AML-193 (cell line): ENCODE measurements at regions not wholly inside any gene's neighbourhood (a gene's known extent, or its start where the extent isn't known, plus 50 kb on each side); places are given as distances from the start of the nearest gene placed in this dataset.
"Not testable (repeated sequence)": the region's sequence is repeated elsewhere in the genome, so short reads cannot be mapped to it uniquely, and the experiment has no call there.

Source experiments
- DNase-seq, 2 experiments: peaks; one replicate each; lab custom pipeline; 2025; lab: John Stamatoyannopoulos, UW

DNA sequence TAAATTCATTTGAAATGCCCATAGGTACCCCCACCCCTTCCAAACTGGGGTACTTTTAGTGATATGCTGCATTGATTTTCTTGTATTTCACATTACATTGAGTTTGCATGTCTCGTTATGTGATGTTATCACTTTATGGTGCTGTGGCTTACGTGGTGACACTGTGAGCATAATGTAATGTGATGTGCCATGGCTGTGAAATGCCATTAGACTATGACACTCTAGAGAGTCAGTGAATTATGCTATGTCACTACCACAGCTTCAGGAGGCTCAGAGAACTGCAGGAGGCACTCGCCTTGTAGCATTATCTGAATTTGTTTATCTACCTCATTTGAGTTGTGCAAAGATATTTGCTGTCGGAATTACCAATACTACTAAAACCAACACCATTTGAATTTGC lies 590.1 kb upstream of the SLC10A2 start:
- DNase-seq = no peak

DNA sequence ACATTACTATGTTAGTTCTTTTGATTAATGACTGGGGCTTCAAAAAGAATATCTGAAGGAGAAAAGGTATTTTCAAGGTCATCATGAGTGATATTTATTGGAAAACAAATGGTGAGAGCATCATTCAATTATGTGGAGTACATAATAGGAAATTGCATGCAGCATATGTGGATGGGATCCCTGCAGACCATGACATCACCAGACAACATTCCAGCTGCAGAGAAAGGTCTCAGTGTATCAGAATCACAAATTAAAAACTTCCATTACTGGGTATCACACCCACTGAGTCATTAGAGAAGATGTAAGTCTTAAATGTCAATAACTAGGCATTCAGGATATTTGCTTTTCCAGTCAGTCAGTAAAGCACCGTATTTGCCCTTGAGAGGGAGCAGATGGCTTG lies 574.4 kb upstream of the SLC10A2 start:
- DNase-seq = no peak

DNA sequence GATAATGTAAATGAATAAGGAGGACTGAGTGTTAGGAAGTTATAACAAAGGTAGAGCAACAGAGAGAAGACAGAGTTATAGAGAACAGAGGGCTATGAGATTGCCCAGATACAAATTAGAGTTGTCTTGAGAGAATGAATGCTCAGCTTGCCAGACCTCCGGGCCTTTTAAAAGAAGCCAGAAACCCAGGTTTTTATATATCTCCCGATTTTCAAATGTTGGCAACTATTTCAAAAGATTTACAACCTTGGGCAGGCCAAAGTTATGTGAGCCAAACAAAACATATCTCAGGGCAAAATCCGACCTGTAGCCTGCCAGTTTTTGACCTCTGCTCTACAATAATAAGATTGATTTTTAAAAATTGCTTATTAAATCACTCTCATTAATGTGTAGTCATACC lies 573.1 kb upstream of the SLC10A2 start:
- DNase-seq = no peak

DNA sequence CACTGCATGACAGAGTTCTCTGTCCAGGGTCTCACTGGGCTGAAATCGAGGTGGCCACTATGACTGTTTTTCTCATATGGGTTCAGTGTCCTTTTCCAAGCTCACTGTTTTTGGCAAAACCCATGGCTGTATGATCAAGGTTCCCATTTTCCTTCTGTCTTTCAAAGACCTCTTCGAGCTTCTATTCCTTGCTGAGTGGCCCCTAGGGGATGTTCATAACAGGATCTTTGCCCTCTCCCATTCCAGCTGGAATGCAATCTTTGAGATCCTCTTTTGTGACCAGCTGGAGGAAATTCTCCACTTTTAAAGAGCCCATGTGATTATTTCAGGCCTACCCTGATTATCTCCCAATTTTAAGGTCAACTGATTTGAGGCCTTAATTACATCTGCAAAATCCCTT lies 572.5 kb upstream of the SLC10A2 start:
- no peak for DNase-seq

DNA sequence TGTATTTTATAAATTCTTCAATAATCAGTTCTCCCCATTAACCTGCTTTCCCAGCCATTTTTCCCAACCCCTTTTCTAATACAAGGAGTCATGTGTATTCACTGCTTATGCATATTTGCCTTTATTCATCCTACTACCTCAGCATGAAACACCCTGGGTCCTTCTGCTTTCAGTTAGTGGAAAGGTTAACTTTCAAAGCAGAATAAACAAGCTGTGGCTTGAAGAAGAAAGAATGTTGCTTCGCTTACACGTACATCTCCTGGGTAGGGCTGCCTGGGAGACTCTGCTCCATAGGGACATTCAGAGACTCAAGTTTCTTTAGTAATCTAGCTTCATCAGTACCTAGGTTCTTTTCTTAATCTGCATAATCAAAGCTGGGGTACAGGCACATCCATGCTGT lies 567.8 kb upstream of the SLC10A2 start:
- DNase-seq = no peak

DNA sequence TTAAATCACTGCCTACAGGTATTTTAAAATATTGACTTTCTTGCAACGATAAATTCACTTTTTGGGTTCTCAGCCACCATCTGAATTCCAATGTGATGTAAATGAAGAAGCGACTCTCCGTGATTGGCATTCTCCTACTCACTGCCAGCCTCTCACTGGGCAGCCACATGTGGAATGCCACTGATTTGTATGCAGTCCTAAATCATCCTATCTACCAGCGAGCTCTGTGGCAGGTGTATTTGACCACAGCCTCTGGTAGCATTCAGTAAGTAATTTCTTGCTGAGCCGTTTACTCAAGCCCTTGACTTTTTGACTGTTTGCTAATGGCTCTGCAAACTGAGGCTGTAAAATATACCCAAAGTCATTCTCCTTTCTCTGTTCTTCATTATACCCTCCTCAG lies 559.0 kb upstream of the SLC10A2 start:
- DNase-seq = no peak

DNA sequence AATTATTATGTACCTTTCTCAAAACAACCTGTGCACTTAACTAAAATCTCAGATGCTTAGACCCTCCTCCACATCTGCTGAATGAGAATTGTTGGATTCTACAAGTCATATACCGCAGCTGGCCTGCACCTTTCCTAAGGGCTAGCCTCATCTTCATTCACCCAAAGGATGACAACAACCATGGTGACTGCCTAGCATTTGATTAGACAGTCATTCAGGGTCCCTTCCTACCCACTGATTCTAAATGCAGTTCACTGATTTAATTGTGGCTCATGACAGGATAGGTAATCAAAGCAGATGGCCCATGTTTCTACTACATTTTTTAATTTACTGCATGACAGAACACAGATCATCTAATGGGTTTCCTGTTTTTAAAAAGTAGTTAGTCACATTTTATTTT lies 551.9 kb upstream of the SLC10A2 start:
- DNase-seq = no peak

DNA sequence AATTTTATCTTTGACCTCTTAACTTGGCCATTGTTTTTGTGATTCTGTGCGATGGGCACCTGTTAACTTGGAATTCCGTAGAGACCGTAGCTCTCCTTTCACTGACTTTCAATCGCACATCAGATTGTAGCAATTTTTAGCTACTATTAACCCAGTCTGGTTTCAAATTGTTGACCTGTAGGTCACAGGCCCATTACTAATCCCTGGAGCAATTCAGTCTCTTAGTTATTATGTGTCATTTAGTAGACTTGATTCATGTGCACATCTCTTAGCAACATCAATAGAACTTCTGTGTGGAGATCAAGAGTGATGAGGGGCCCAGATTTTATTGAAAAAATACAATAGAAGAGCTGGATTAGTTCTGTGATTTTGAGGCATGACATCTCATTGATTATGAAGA lies 549.6 kb upstream of the SLC10A2 start:
- no peak for DNase-seq

DNA sequence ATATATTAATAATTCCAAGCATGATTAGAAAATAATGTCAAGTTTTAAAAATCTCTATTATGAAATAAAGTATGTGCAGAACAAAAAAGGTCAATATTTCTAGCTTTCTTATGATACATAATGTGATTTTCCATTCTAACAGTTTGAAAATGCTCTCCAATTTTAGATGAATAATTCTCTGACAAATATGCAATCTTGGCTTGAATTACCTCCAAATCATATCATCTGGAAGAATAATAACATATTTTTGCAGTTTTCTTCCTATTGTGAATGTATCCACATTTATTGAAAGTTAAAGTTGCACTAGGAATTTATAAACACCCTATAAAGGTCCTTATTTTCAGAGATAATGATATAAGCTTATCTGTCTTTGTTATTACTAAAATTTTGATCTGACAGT lies 548.5 kb upstream of the SLC10A2 start:
- no peak for DNase-seq

DNA sequence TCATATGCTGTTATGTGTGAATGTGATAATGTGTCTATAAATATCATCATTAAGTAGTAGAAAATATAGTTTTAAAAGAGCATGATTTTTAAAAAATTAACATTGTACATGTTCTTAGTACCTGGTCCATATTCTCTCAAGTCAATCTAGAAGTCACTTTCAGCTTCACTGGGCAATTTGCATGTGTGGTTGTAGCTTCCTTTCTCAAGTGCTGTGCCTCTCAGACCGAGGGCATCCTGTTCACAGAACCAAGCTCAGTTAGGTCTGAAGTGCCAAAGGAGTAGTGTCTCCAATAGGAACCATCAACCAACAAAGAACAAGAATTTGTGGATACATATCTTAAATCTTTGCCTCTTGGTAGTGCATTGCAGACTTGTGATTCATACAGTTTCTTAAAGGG lies 541.8 kb upstream of the SLC10A2 start:
- DNase-seq = no peak

DNA sequence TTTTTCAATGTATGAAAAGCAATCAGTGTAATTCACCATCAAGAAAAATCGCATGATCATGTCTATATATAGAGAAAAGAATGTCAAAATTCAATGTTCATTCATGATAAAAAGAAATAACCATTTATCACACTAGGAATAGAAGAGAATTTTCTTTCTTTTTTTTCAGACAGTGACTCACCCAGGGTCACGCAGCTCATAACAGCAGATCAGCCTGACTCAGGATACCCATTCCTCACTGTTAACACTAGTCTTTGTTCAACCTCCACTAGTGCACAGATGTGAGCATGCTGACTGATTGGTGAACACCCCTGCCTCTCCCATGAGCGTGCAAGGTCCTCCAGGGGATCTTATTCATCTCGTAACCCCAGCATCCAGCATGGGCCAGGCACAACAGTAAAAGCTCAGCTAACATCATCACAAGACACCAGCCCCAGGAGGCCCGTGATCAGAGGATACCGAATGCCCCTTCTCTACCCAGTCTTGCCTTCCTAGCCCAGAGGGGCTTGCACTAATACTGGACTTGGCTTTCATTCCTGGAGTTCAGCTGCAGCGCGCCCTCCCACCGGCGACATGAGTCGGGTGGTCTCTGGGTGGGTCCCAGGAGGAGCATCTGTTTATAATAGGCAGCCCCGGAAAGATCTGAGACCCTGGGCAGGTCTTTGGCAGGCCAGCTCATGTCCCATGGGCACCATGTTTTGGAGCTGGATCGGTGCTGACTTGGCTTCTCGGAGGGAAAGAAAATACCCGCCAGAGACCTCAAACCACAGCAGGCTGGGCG lies 539.5 kb upstream of the SLC10A2 start:
- DNase-seq = no peak

DNA sequence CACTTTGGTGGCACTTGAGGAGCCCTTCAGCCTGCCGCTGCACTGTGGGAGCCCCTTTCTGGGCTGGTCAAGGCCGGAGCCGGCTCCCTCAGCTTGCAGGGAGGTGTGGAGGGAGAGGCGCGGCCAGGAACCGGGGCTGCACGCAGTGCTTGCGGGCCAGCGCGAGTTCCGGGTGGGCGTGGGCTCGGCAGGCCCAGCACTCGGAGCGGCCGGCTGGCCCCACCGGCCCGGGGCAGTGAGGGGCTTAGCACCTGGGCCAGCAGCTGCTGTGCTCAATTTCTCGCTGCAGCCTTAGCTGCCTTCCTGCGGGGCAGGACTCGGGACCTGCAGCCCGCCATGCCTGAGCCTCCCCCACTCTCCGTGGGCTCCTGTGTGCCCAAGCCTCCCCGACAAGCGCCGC lies 533.7 kb upstream of the SLC10A2 start:
- not testable (repeated sequence) for DNase-seq

DNA sequence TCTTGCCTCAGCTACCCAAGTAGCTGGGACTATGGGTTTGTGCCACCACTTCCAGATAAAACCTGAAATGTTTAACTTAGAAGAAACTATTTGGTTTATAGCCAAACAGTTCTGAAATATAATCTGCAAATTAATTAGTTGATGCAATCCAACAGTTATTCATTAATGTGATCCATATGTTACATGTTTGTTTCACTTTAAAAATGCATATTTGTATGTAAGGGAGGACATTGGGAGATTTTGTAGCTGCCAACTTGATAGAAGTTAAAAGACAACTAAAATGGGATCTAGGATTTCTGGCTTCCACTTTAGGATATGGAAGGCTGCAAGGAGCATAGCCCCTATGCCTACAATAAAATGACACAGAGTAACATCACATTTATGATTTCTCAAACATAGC lies 532.5 kb upstream of the SLC10A2 start:
- no peak for DNase-seq

DNA sequence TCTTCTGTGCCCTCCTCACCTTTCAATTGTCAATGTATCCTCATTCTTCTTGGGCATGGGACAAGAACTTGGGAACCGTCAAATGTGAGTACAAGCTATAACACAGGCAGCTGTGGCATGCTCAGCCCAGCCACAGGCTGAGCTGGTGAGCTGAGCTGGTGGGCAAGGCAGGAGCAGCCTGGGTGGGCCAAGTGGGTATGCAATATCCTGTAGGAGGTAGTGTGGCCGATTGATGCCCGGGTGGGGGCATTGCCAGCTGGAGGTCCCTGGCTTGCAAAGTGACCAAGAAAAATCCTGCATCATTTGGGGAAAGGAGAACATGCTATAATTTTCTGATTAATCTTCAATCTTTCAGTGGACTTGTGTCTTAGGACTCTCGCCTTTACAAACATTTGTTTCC lies 507.2 kb upstream of the SLC10A2 start:
- DNase-seq = no peak

DNA sequence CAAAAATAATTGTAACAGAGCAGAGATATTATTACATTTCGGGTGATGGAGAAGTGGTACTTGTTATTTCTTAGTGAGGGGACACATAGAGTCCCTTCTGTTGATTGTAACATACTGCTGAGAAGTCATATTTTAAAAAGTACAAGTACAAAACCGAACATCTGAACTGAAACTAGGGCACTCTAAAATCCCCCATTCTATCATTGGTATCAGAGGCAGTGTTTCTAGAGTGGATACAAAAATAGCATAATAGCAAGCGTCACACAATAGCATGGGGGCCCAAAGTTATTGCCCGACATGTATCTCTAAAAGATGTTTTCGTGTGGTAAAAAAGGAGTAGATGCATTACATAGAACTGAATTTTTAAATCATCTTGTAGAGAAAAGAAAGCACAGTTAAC lies 502.1 kb upstream of the SLC10A2 start:
- no peak for DNase-seq

DNA sequence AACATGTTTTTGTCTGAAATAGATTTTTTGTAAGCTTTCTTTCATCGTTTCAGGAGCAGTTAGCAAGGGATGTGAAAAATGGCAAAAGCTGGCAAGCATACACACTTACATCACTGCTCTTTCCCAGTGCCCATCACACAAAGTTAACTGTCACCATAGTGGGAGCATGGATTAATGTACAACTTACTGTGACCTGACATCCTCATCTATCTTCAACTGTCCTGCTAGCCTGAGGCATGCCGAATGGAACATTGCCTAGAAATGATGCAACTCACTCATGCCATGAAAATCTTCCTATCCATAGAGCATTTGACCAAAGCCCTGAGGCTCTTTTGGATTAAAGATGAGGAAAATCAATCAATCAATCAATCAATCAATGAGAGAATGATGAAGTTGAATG lies 491.7 kb upstream of the SLC10A2 start:
- DNase-seq = no peak

DNA sequence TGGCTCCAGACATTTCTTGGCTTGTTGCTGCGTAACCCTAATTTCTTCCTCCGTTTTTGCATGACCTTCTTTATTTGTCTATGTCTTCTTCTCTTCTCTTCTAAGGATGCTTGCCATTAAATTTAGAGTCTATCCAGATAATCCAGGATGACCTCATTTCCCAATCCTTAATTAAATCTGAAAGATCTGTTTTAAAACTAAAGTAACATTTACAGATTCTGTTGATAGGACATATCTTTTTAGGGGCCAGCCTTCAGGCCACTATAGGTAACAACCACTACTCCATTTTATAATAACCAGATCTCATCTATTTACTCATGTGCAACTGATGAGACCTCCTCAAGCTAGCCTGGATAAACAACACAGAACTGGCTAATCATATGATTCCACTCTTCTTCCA lies 490.5 kb upstream of the SLC10A2 start:
- DNase-seq = no peak

DNA sequence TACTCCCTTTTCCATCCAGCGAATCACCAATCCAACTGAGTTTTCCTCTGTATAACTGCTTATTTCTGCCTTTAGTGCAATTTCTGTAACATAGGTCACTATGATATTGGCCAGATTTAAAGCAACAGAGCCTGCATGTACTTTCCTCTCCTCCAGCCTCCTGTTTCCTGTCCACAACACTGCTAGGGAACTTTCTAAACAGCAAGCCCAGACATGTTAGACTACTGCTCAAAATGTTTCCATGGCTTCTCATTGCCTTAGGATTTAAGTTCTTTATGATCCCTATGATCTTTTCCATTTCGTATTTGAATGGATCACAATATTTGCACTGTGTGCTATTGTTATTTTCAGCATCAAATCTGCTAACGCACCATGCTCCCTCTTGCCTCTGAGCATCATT lies 481.7 kb upstream of the SLC10A2 start:
- DNase-seq = no peak

DNA sequence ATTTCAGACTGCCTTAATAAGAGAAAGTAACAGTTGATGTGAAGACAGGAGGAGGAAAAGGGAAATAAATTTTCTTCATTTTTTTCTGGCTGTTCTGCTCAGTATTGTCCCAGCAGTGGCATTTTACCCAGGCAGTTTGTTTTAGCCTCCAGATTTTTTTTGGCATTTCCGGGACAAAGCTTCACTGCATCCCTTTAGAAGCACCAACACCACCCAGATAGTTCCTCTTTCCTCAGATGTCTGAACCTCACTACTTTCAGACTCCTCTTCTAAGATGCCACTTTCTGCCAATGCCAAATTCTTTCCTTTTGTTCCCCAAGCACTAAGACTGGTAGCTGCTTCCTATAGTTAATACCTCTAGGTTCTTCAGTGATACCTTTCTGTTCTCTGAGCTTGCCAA lies 480.1 kb upstream of the SLC10A2 start:
- DNase-seq = no peak

DNA sequence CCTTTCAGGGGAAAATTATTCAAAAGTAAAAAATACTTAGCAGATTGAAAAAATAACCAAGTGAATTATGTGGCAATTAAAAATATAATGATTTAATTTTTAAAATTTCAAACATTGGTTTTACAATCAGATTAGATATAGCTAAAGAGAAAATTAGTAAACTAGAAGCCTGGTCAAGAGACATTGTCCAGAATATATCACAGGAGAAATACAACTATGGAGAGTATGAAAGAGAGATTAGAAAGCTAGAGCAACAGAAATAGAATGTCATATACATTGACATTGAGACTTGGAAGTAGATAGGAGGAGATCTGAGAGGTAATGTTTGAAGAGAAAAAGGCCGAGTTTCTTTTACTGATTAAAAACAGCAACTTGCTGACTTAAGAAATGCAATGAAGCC lies 476.4 kb upstream of the SLC10A2 start:
- no peak for DNase-seq

DNA sequence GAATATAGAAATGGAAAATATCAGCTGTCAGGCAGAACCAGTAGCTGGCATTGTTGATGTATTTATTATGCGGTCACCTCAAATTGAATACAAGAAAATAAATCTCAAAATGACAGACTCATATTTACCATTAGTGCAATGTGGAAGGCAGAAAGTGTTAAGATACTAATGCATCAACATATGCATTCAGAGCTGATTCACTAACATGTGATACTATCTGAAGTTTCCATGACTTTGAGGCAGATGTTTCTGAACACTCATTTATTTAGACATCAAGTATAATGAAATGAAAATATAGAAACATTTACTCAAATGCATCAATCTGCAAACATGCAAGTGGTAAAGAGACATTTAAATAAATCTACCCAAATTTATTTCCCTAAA lies 474.2 kb upstream of the SLC10A2 start:
- DNase-seq = no peak

DNA sequence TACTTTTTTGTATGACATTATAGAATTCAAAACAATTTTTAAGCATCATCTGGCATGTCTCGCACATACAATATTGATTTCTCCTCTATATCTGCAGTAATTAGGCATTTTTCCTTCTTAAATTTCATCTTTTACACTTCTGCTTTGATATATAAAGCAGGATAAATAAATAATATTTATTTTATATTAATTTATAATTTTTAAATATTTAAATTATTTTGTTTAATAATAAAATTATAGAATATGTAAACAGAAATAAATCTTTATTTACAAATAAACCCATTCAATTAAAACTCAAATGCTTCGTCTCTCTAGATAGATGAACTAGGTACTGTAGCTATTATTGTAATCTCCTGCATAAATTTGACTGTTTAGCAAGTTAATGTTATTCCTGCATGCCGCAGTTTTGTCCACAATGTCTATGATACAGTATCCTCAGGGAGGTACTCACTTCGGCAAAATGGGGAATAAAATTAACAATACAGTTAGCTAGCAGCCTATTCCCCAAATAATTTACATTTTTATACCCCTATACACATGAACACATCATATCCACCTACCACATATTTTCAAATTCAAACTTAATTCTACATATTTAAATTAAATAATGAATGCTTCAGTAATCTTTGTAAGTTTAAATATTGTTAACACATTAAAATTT lies 473.6 kb upstream of the SLC10A2 start:
- DNase-seq = no peak

DNA sequence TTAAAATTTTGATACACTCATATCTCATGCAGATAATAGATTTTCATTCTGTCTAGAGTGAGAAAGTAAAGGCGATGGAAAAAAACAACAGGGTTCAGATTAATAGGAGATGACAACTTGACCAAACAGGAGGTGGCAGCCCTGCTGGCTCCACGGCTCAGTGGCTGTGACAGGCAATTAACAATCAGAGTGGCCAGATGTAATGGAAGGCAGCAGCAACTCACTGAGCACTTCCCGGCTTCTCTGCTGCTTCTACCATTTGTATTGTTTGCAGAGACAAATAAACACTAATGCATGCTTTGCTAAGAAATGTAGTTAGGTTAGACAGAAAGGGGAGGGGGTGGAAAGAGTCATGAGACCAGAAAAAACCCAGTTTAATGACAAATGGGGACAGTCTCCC lies 473.0 kb upstream of the SLC10A2 start:
- no peak for DNase-seq

DNA sequence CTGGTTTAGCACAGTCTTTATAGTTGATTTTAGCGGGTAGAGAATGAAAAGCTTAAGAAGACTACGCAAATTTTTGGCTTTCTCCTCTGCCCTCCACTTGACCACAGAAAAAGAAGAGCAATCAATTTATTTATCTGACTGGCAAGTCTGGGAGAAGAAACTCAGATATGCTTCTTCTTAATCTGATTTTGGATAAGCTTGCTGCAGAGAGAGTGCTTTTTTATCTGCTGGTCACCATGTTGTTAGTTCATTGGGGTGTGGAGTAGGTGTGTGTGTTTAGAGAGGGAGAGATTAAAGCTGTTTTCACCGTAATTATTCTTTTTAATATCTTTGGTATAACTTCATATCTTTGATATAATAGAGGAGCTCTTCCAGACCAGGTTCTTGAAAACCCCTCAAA lies 471.4 kb upstream of the SLC10A2 start:
- no peak for DNase-seq
